Tibial artery (tissue), 4 donors: ENCODE measurements at regions not wholly inside any gene's neighbourhood (a gene's known extent, or its start where the extent isn't known, plus 50 kb on each side); places are given as distances from the start of the nearest gene placed in this dataset.

ENCODE experiments used
- DNase-seq, 2 donors: peaks; one replicate each; pipeline ENCODE4 v3.0.0-alpha.2; 2019
- H3K27ac ChIP-seq, 2 donors: fragments of 200-600 bp; sonication (generic) in 1 of 2; 1 replicate in 1 of 2; 2 replicates in 1 of 2; pipeline ENCODE4 v1.5.1; 2018 to 2019; ENCODE audit warnings: mild to moderate bottlenecking in 1 of 2
- H3K27me3 ChIP-seq, 2 donors: fragments of 200-600 bp; sonication (generic) in 1 of 2; one replicate each; pipeline versions ENCODE4 v1.5.1 to v1.6.0; 2016 to 2019
- H3K36me3 ChIP-seq, 3 donors: fragments of 200-600 bp; sonication (generic) in 2 of 3; one replicate each; pipeline ENCODE4 v1.5.1; 2016 to 2019; ENCODE audit warnings: mild to moderate bottlenecking in 2 of 3
- H3K4me1 ChIP-seq, 4 donors: fragments of 200-600 bp; sonication (generic) in 2 of 4; 1 replicate in 3 of 4; 2 replicates in 1 of 4; pipeline ENCODE4 v1.5.1; 2016 to 2019
- H3K4me3 ChIP-seq, 2 donors: fragments of 200-600 bp; sonication (generic) in 1 of 2; 1 replicate in 1 of 2; 2 replicates in 1 of 2; pipeline ENCODE4 v1.5.1; 2018 to 2019; ENCODE audit warnings: mild to moderate bottlenecking in 2 of 2
- H3K9me3 ChIP-seq, 3 donors: fragments of 200-600 bp; sonication (generic) in 1 of 3; one replicate each; pipeline ENCODE4 v1.5.1; 2016 to 2019
- intact Hi-C: fragments of 100-400 bp; cut with DNase I; formaldehyde crosslinking; loops from one replicate; pipeline ENCODE4 v1.15.0; 2023; ENCODE audit warnings: low total_unique reads
- TF ChIP-seq, protein P1 (sequence below), 2 experiments: fragments of 200-600 bp in 1 of 2; fragments of 450-650 bp in 1 of 2; IDR thresholded peaks; one replicate each; pipeline ENCODE4 v1.5.1; 2017 to 2019; ENCODE audit warnings: antibody characterized with exemption in 2 of 2, mild to moderate bottlenecking in 1 of 2, moderate library complexity in 1 of 2

DNA sequence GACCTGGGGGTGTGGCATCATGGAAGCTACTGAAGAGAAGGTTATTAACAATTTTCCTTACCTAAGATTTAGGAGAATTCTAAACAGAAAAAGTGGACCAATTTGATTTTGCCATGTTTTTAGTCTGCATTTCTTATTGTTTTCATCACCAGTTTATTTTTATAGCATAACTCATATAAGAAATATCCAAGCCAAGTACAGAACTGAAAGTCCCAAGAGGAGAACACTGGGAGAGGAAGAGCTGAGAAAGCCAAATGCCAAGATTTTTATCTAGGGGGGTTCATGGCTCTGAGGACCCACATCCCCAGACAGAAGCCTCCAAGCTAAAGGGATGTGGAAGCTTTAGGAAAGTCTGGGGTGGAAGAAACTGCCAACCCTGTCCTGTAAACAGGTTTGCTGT lies 109.4 kb upstream of the DUSP10 start:
- Histone ChIP-seq H3K36me3 (no peaks in the 10 kb centered on the region), H3K27ac (peak overlapping the region in 1 of 2 donors; percentile 30)
- no peak for DNase-seq

DNA sequence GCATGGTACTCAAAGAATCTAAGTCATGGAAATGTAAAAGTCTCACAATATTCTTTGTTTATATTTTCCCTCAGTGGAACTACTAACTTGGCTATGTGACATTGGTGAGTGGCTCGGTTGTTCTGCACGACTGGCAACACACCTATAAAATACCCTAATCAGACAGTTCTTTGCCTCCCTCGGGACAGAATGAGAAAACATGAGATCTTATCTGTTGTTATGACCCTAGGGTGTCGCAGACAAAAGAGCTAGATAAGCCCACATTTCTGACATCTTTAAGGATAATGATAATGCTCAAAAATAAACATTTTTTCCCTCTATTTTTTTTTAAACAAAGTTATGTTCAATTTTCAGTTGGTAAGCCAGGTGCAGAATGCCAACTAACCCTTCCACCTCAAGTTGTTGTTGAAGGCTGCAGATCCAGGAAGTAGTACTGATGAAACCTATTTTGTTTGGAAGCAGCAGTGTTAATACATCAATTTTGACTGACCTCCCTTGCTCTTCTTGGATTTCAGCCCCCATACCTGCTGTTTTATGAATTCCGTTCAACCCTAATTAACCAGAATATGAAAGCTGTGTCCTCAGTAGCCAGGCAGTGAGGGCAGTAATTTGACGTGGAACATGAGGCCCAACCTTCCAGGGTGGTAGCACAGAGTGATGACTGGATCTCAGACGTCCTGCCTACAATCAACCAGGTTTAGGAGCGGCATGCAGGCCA lies 108.7 kb upstream of the DUSP10 start:
- DNase-seq = no peak
- H3K36me3 ChIP-seq = no peaks in the 10 kb centered on the region
- TF ChIP-seq, protein P1, sequence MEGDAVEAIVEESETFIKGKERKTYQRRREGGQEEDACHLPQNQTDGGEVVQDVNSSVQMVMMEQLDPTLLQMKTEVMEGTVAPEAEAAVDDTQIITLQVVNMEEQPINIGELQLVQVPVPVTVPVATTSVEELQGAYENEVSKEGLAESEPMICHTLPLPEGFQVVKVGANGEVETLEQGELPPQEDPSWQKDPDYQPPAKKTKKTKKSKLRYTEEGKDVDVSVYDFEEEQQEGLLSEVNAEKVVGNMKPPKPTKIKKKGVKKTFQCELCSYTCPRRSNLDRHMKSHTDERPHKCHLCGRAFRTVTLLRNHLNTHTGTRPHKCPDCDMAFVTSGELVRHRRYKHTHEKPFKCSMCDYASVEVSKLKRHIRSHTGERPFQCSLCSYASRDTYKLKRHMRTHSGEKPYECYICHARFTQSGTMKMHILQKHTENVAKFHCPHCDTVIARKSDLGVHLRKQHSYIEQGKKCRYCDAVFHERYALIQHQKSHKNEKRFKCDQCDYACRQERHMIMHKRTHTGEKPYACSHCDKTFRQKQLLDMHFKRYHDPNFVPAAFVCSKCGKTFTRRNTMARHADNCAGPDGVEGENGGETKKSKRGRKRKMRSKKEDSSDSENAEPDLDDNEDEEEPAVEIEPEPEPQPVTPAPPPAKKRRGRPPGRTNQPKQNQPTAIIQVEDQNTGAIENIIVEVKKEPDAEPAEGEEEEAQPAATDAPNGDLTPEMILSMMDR (IDR thresholded peaks at IDR 0.05) = no peak
- peaks cover 0 to 23% (median 5%) of the 10 kb centered on the region in 4 donors for H3K4me1 ChIP-seq
- intact Hi-C loops = no loop called here
- no peaks in the 10 kb centered on the region for H3K9me3 ChIP-seq
- peak overlapping the region in 1 of 2 donors; percentile 30 for H3K27ac ChIP-seq
- no peak overlapping the region for H3K4me3 ChIP-seq
- no peaks in the 10 kb centered on the region for H3K27me3 ChIP-seq

More for the DNA sequence above, 109.4 kb upstream of the DUSP10 start:
- no peak overlapping the region for H3K4me3 ChIP-seq
- TF ChIP-seq, protein P1 (IDR thresholded peaks at IDR 0.05) = no peak
- no peaks in the 10 kb centered on the region for H3K27me3 ChIP-seq
- peaks cover 0 to 16% (median 5%) of the 10 kb centered on the region in 4 donors for H3K4me1 ChIP-seq
- H3K9me3 ChIP-seq = no peaks in the 10 kb centered on the region
- intact Hi-C loops = no loop called here

DNA sequence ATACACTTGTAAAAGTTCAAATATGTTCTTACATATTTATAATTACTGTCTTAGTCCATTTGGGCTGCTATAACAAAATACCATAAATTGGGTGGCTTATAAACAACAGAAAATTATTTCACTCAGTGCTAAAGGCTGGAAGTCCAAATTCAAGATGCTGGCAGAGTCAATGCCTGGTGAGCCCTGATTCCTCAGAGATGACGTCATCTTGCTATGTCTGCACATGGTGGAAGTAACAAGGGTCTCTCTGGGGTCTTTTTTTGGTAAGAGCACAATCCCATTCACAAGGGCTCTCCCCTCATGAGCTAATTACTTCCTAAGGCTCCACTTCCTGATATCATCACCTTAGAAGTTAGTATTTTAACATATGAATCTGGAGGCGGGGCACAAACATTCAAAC lies 108.0 kb upstream of the DUSP10 start:
- intact Hi-C loops = no loop called here
- TF ChIP-seq, protein P1 (IDR thresholded peaks at IDR 0.05) = no peak

GRCh38 chr1:221849110-221849509 lies 107.2 kb upstream of the DUSP10 start:
- Histone ChIP-seq H3K4me1 (peaks cover 0 to 25% (median 5%) of the 10 kb centered on the region in 4 donors), H3K9me3 (no peaks in the 10 kb centered on the region), H3K27me3 (no peaks in the 10 kb centered on the region), H3K27ac (no peak overlapping the region), H3K36me3 (no peaks in the 10 kb centered on the region), H3K4me3 (no peak overlapping the region)
- TF ChIP-seq, protein P1 (IDR thresholded peaks at IDR 0.05) = no peak
- no peak for DNase-seq
- intact Hi-C loops = no loop called here

More for the DNA sequence above, 108.0 kb upstream of the DUSP10 start:
- H3K36me3 ChIP-seq = no peaks in the 10 kb centered on the region
- H3K27ac ChIP-seq = no peak overlapping the region
- H3K27me3 ChIP-seq = no peaks in the 10 kb centered on the region
- peaks cover 0 to 25% (median 5%) of the 10 kb centered on the region in 4 donors for H3K4me1 ChIP-seq
- no peaks in the 10 kb centered on the region for H3K9me3 ChIP-seq
- no peak for DNase-seq
- H3K4me3 ChIP-seq = no peak overlapping the region

- no peak for DNase-seq
- Histone ChIP-seq H3K9me3 (no peaks in the 10 kb centered on the region), H3K4me3 (no peak overlapping the region), H3K27ac (no peak overlapping the region), H3K4me1 (peaks cover 0 to 25% (median 5%) of the 10 kb centered on the region in 4 donors), H3K36me3 (no peaks in the 10 kb centered on the region), H3K27me3 (no peaks in the 10 kb centered on the region)
- intact Hi-C loops = no loop called here
- TF ChIP-seq, protein P1 (IDR thresholded peaks at IDR 0.05) = no peak
Measured at GRCh38 chr1:221847676-221848075, 105.8 kb upstream of the DUSP10 start.
